Lower lobe of right lung (tissue), 2 donors: ENCODE measurements at regions not wholly inside any gene's neighbourhood (a gene's known extent, or its start where the extent isn't known, plus 50 kb on each side); places are given as distances from the start of the nearest gene placed in this dataset.
"Not testable (repeated sequence)": the region's sequence is repeated elsewhere in the genome, so short reads cannot be mapped to it uniquely, and the experiment has no call there.

Experiments
- ATAC-seq, 2 donors: fragments of 200-7000 bp; cut with Tn5 transposase; one replicate each; pipeline ENCODE4 v1.9.1; 2020 to 2022; ENCODE audit warnings: mild to moderate bottlenecking in 2 of 2, moderate library complexity in 2 of 2
- DNase-seq: peaks from one replicate; pipeline ENCODE4 v3.0.0-alpha.2; 2020
- H3K27ac ChIP-seq: fragments of 200-600 bp; one replicate; pipeline ENCODE4 v1.8.0; 2022
- H3K27me3 ChIP-seq: fragments of 200-600 bp; one replicate; pipeline ENCODE4 v1.8.0; 2022; ENCODE audit warnings: low read depth
- H3K36me3 ChIP-seq: fragments of 200-600 bp; one replicate; pipeline ENCODE4 v1.8.0; 2022; ENCODE audit warnings: mild to moderate bottlenecking
- H3K4me1 ChIP-seq: fragments of 200-600 bp; one replicate; pipeline ENCODE4 v1.8.0; 2022
- H3K4me3 ChIP-seq: fragments of 200-600 bp; one replicate; pipeline ENCODE4 v1.8.0; 2022; ENCODE audit warnings: mild to moderate bottlenecking
- H3K9me3 ChIP-seq: fragments of 200-600 bp; one replicate; pipeline ENCODE4 v1.8.0; 2022
- CTCF ChIP-seq: fragments of 200-600 bp; IDR thresholded peaks from one replicate; pipeline ENCODE4 v1.8.0; 2022; ENCODE audit warnings: antibody characterized with exemption, mild to moderate bottlenecking
- intact Hi-C: fragments of 100-400 bp; cut with DNase I; formaldehyde crosslinking; loops from one replicate; pipeline ENCODE4 v1.11.0; 2022
- donor health status: DM: no; HTN: yes; CAD: no; lungs with severe emphysema.

- intact Hi-C loops = no loop called here
- no peak overlapping the region for H3K4me3 ChIP-seq
- no peak for ATAC-seq
Observed at GRCh38 chr5:105617436-105618215, 2053.1 kb downstream of the EFNA5 start.

GRCh38 chr5:105616599-105616998 is 2054.0 kb upstream of the NUDT12 start:
- no peak for ATAC-seq
- no peaks in the 10 kb centered on the region for H3K36me3 ChIP-seq
- no peak overlapping the region for H3K4me3 ChIP-seq
- H3K27me3 ChIP-seq = no peaks in the 10 kb centered on the region
- no peak overlapping the region for H3K27ac ChIP-seq
- H3K9me3 ChIP-seq = no peaks in the 10 kb centered on the region
- no peaks in the 10 kb centered on the region for H3K4me1 ChIP-seq
- no peak for DNase-seq
- intact Hi-C loops = no loop called here
- no peak for TF ChIP-seq CTCF

More at GRCh38 chr5:105617436-105618215, 2053.1 kb downstream of the EFNA5 start:
- no peak for DNase-seq
- H3K4me1 ChIP-seq = no peaks in the 10 kb centered on the region
- H3K27ac ChIP-seq = no peak overlapping the region
- no peaks in the 10 kb centered on the region for H3K9me3 ChIP-seq
- no peak for TF ChIP-seq CTCF
- no peaks in the 10 kb centered on the region for H3K36me3 ChIP-seq
- H3K27me3 ChIP-seq = no peaks in the 10 kb centered on the region

GRCh38 chr5:105602406-105602805 is 2039.8 kb upstream of the NUDT12 start:
- H3K4me3 ChIP-seq, intact Hi-C loops: not testable (repeated sequence)

GRCh38 chr5:105593011-105593760 is 2030.6 kb upstream of the NUDT12 start:
- H3K36me3 ChIP-seq = no peaks in the 10 kb centered on the region
- intact Hi-C loops = no loop called here
- no peak overlapping the region for H3K27ac ChIP-seq
- H3K4me3 ChIP-seq = no peak overlapping the region
- no peaks in the 10 kb centered on the region for H3K9me3 ChIP-seq
- H3K27me3 ChIP-seq = no peaks in the 10 kb centered on the region
- no peaks in the 10 kb centered on the region for H3K4me1 ChIP-seq
- no peak for TF ChIP-seq CTCF
- no peak for DNase-seq
- ATAC-seq = no peak

More at GRCh38 chr5:105602406-105602805, 2039.8 kb upstream of the NUDT12 start:
- ATAC-seq, H3K27me3 ChIP-seq, H3K36me3 ChIP-seq, DNase-seq, H3K4me1 ChIP-seq, H3K27ac ChIP-seq, H3K9me3 ChIP-seq: not testable (repeated sequence)

- no peak overlapping the region for H3K27ac ChIP-seq
- DNase-seq (no peak), ATAC-seq (no peak)
- H3K9me3 ChIP-seq = no peaks in the 10 kb centered on the region
- no peak overlapping the region for H3K4me3 ChIP-seq
- no peak for TF ChIP-seq CTCF
- intact Hi-C loops = no loop called here
- no peaks in the 10 kb centered on the region for H3K27me3 ChIP-seq
- H3K4me1 ChIP-seq = no peaks in the 10 kb centered on the region
- H3K36me3 ChIP-seq = no peaks in the 10 kb centered on the region
Observed at GRCh38 chr5:105587963-105588662, 2025.5 kb upstream of the NUDT12 start.
